ENCODE measurements at regions not wholly inside any gene's neighbourhood (a gene's known extent, or its start where the extent isn't known, plus 50 kb on each side); places are given as distances from the start of the nearest gene placed in this dataset.

DNA sequence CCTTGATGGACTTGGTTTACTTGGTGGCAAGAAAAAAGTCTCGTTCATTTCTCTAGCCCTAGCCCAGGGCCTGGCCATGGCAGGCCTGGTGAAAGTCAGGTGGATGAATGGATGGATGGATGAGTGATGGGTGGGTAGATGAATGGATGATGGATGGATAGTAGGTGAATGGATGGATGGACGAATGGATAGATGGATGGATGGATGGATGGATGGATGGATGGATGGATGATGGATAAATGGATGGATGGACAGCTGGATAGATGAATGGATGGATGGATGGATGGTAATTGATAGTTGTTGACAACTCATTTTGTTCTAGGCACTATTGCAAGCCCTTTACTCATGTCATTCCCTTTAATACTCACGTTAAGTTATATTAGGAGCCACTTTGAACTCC lies 86.1 kb upstream of the ANO1 start:
- Histone ChIP-seq H3K27me3 (ENCODE audit: control insufficient read depth, insufficient read depth, low read length) (peaks cover 34% of the 10 kb centered on the region), H3K4me1 (ENCODE audit: control insufficient read depth, insufficient read depth, low read length) (peaks cover 2% of the 10 kb centered on the region; the same call in 1 of the 2 replicates)

DNA sequence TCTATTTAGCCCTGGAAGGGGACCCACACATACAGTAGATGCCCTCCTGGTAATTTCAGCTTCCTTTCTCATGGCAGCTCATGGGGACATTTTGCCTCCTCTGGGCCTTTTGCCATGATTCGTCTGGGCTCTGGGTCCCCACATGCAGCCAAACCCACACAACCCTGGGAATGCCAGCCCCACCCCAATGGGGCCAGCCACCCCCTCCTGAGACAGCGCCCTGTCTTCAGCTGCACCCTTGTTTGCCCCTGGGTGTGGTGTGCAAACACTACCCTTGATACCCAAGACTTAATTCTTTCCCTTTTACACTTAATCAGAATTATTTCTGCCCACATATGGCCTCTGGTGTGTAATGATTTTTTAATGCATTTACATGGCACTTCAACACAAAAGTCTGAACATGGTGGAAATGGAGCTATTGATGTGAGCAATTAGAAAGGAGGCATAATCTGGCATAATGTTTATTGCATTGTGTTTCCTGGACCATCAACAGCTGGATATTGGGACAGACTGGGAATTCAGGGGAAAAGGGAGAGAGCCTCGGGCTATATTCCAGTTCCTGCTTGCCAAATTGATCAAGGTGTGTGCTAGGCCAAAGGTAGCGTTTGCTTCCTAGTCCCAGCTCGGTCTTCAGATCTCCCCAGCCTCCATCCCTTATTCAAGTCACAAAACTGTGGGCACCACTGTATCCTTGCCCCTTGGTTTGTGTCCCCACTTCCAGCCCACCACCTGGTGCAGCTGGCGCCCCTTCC lies 85.0 kb upstream of the ANO1 start:
- H3K27ac ChIP-seq (ENCODE audit: low read depth, low read length), result no peak overlapping the region

More for the DNA sequence above, 86.1 kb upstream of the ANO1 start:
- Histone ChIP-seq H3K27ac (ENCODE audit: low read depth, low read length) (no peak overlapping the region), H3K4me3 (ENCODE audit: low read depth, low read length) (no peak overlapping the region), H3K9me3 (ENCODE audit: control insufficient read depth, insufficient read depth, low read depth, low read length) (peaks cover 5% of the 10 kb centered on the region; the same call in 1 of the 2 replicates), H3K9ac (ENCODE audit: low read length) (no peak overlapping the region), H3K36me3 (ENCODE audit: control insufficient read depth, insufficient read depth, low read length) (no peaks in the 10 kb centered on the region)

DNA sequence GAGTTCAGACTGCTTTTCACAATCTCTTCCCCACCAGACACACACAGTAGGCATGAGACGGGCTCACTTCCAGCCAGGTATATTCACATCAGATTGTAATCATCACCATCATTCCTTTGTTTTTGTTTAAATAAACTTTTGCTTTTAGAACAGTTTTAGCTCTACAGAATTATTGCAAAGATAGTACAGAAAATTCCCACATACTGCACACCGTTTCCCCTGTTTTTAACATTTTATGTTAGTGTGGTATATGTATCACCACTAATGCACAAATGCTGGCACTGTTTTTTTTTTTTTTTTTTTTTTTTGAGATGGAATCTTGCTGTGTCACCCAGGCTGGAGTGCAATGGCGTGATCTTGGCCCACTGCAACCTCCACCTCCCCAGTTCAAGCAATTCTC lies 83.3 kb upstream of the ANO1 start:
- 0 out of 2 replicates have a peak, but pooled peaks cover 2% of the 10 kb centered on the region for H3K4me1 ChIP-seq (ENCODE audit: control insufficient read depth, insufficient read depth, low read length)
- H3K27me3 ChIP-seq (ENCODE audit: control insufficient read depth, insufficient read depth, low read length), result peaks cover 15% of the 10 kb centered on the region
- no peaks in the 10 kb centered on the region for H3K36me3 ChIP-seq (ENCODE audit: control insufficient read depth, insufficient read depth, low read length)
- H3K27ac ChIP-seq (ENCODE audit: low read depth, low read length), result no peak overlapping the region
- H3K9me3 ChIP-seq (ENCODE audit: control insufficient read depth, insufficient read depth, low read depth, low read length), result peaks cover 5% of the 10 kb centered on the region; the same call in 1 of the 2 replicates
- H3K4me3 ChIP-seq (ENCODE audit: low read depth, low read length), result no peak overlapping the region
- H3K9ac ChIP-seq (ENCODE audit: low read length), result no peak overlapping the region

More for the DNA sequence above, 85.0 kb upstream of the ANO1 start:
- H3K9ac ChIP-seq (ENCODE audit: low read length), result no peak overlapping the region
- H3K27me3 ChIP-seq (ENCODE audit: control insufficient read depth, insufficient read depth, low read length), result peaks cover 32% of the 10 kb centered on the region
- H3K9me3 ChIP-seq (ENCODE audit: control insufficient read depth, insufficient read depth, low read depth, low read length), result peaks cover 5% of the 10 kb centered on the region; the same call in 1 of the 2 replicates
- H3K36me3 ChIP-seq (ENCODE audit: control insufficient read depth, insufficient read depth, low read length), result no peaks in the 10 kb centered on the region
- H3K4me3 ChIP-seq (ENCODE audit: low read depth, low read length), result no peak overlapping the region
- no peaks in the 10 kb centered on the region for H3K4me1 ChIP-seq (ENCODE audit: control insufficient read depth, insufficient read depth, low read length)

DNA sequence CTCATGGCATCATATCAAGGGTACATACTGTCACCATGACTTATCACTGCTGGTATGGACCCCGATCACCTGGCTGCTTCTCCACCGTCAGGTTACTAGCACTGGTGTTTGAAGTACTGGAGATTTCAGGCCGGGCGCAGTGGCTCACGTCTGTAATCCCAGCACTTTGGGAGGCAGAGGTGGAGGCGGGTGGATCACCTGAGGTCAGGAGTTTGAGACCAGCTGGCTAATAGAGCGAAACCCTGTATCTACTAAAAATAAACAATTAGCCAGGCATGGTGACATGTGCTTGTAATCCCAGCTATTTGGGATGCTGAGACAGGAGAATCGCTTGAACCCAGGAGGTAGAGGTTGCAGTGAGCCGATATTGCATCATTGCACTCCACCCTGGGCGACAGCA lies 82.4 kb upstream of the ANO1 start:
- Histone ChIP-seq H3K36me3 (ENCODE audit: control insufficient read depth, insufficient read depth, low read length) (no peaks in the 10 kb centered on the region), H3K27ac (ENCODE audit: low read depth, low read length) (no peak overlapping the region), H3K4me3 (ENCODE audit: low read depth, low read length) (no peak overlapping the region)

DNA sequence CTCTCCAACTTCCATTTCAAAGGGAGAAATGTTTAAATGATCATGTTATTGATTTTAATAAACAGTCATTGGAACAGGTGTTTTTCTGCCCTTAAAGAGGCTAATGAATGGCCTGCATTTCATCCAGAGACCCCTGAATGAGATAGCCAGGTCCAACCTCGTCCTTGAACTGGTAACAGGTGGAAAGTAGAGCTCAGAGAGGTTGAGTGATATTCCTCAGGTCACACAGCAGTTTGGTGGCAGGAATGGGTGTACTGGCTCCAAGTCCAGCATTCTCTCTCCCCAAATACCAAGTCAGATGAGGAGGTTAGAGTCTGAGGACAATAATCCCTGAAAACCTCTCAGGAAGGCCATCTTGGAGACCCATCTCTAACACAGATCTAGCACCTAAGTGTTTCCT lies 81.7 kb upstream of the ANO1 start:
- H3K4me1 ChIP-seq (ENCODE audit: control insufficient read depth, insufficient read depth, low read length), result peaks cover 19% of the 10 kb centered on the region
- no peaks in the 10 kb centered on the region for H3K36me3 ChIP-seq (ENCODE audit: control insufficient read depth, insufficient read depth, low read length)
- H3K27ac ChIP-seq (ENCODE audit: low read depth, low read length), result no peak overlapping the region
- H3K27me3 ChIP-seq (ENCODE audit: control insufficient read depth, insufficient read depth, low read length), result peaks cover 29% of the 10 kb centered on the region
- H3K9ac ChIP-seq (ENCODE audit: low read length), result no peak overlapping the region
- H3K4me3 ChIP-seq (ENCODE audit: low read depth, low read length), result no peak overlapping the region
- H3K9me3 ChIP-seq (ENCODE audit: control insufficient read depth, insufficient read depth, low read depth, low read length), result peaks cover 5% of the 10 kb centered on the region; the same call in 1 of the 2 replicates

More for the DNA sequence above, 82.4 kb upstream of the ANO1 start:
- Histone ChIP-seq H3K9ac (ENCODE audit: low read length) (no peak overlapping the region), H3K4me1 (ENCODE audit: control insufficient read depth, insufficient read depth, low read length) (peaks cover 11% of the 10 kb centered on the region), H3K27me3 (ENCODE audit: control insufficient read depth, insufficient read depth, low read length) (peaks cover 22% of the 10 kb centered on the region), H3K9me3 (ENCODE audit: control insufficient read depth, insufficient read depth, low read depth, low read length) (peaks cover 5% of the 10 kb centered on the region; the same call in 1 of the 2 replicates)

DNA sequence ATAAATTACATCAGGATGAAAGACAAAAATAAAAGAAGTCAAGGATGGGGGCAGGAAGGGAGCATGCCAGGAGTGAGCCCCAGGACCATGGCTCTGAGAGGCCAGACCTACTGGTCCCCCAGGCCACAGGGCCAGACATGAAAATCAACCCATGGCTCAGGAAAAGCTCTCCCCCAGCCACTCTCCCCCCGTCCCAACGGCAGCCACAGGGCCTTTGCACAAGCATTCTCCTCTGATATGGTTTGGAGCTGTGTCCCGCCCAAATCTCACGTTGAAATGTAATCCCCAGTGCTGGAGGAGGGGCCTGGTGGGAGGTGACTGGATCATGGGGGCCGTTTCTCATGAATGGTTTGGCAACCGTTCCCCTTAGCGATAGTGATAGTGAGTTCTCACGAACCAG lies 80.8 kb upstream of the ANO1 start:
- Histone ChIP-seq H3K9ac (ENCODE audit: low read length) (no peak overlapping the region), H3K36me3 (ENCODE audit: control insufficient read depth, insufficient read depth, low read length) (no peaks in the 10 kb centered on the region), H3K4me3 (ENCODE audit: low read depth, low read length) (no peak overlapping the region), H3K4me1 (ENCODE audit: control insufficient read depth, insufficient read depth, low read length) (peaks cover 20% of the 10 kb centered on the region), H3K27ac (ENCODE audit: low read depth, low read length) (no peak overlapping the region), H3K27me3 (ENCODE audit: control insufficient read depth, insufficient read depth, low read length) (peaks cover 31% of the 10 kb centered on the region), H3K9me3 (ENCODE audit: control insufficient read depth, insufficient read depth, low read depth, low read length) (peaks cover 5% of the 10 kb centered on the region; the same call in 1 of the 2 replicates)

DNA sequence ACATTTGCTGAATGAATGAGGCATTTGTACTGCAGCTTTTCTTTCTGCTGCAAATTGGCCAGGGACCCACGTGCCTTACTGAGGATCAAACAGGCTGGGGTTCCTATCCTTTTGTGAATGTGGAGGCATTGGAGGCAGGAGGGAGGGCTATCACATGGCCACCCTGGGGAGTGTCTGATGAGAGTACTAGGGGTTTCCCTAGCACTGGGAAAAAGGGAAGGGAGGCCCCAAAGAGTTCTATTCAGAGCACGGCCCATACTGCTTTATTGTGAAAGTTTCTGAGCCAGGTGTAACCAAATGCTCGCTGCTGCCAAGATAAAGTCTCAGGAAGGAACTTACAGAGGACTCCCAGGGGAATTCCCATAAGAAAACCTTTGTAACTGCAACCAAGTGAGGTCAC lies 78.4 kb upstream of the ANO1 start:
- no peak overlapping the region for H3K9ac ChIP-seq (ENCODE audit: low read length)
- H3K36me3 ChIP-seq (ENCODE audit: control insufficient read depth, insufficient read depth, low read length), result no peaks in the 10 kb centered on the region

DNA sequence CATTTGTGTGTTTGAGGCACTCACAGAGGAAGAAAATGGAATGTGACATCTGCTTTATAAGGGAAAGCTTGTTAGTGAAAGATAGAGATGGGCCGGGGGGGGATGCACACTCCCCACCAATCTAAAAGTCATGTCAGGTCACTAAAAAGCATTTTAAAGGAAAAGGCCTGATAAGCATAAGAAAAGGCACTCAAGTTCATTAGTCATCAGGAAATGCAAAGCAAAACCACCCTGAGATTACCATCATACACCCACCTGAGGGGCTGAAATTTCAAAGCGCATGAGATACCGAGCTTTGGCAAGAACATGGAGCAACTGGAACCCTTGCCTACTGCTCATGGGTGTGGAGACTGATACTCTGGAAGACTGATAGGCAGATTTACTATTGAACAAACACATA lies 77.9 kb upstream of the ANO1 start:
- H3K27ac ChIP-seq (ENCODE audit: low read depth, low read length), result no peak overlapping the region
- H3K9ac ChIP-seq (ENCODE audit: low read length), result no peak overlapping the region
- no peaks in the 10 kb centered on the region for H3K36me3 ChIP-seq (ENCODE audit: control insufficient read depth, insufficient read depth, low read length)
- H3K4me1 ChIP-seq (ENCODE audit: control insufficient read depth, insufficient read depth, low read length), result peaks cover 20% of the 10 kb centered on the region
- H3K4me3 ChIP-seq (ENCODE audit: low read depth, low read length), result 0 out of 2 replicates have a peak overlapping the region, but pooled peaks have one; percentile 10
- H3K27me3 ChIP-seq (ENCODE audit: control insufficient read depth, insufficient read depth, low read length), result peaks cover 46% of the 10 kb centered on the region
- H3K9me3 ChIP-seq (ENCODE audit: control insufficient read depth, insufficient read depth, low read depth, low read length), result 0 out of 2 replicates have a peak, but pooled peaks cover 1% of the 10 kb centered on the region

More for the DNA sequence above, 78.4 kb upstream of the ANO1 start:
- Histone ChIP-seq H3K27me3 (ENCODE audit: control insufficient read depth, insufficient read depth, low read length) (peaks cover 46% of the 10 kb centered on the region), H3K4me3 (ENCODE audit: low read depth, low read length) (no peak overlapping the region), H3K9me3 (ENCODE audit: control insufficient read depth, insufficient read depth, low read depth, low read length) (peaks cover 4% of the 10 kb centered on the region; the same call in 1 of the 2 replicates), H3K4me1 (ENCODE audit: control insufficient read depth, insufficient read depth, low read length) (peaks cover 20% of the 10 kb centered on the region), H3K27ac (ENCODE audit: low read depth, low read length) (no peak overlapping the region)

DNA sequence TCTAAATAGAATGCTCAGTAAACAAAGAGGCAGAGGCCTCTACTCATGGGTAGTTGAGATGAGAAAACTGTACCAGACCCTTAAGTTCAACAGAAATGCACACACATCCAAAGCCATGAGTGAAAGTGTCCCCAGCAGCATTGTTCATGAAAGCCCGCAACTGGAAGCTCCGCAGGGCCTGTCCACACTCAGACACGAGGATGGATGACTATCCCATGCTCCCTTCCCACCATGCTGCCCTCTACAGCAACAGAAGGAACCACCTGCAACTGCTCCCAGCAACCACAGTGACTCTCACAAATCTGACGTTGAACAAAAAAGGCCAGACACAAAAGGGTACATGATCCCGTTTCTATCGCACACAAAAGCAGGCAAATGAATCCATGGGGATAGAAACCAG lies 76.9 kb upstream of the ANO1 start:
- H3K27ac ChIP-seq (ENCODE audit: low read depth, low read length), result no peak overlapping the region
- H3K4me3 ChIP-seq (ENCODE audit: low read depth, low read length), result no peak overlapping the region
- peaks cover 44% of the 10 kb centered on the region for H3K27me3 ChIP-seq (ENCODE audit: control insufficient read depth, insufficient read depth, low read length)
- H3K36me3 ChIP-seq (ENCODE audit: control insufficient read depth, insufficient read depth, low read length), result no peaks in the 10 kb centered on the region
- no peaks in the 10 kb centered on the region for H3K9me3 ChIP-seq (ENCODE audit: control insufficient read depth, insufficient read depth, low read depth, low read length)
- peaks cover 20% of the 10 kb centered on the region for H3K4me1 ChIP-seq (ENCODE audit: control insufficient read depth, insufficient read depth, low read length)
- no peak overlapping the region for H3K9ac ChIP-seq (ENCODE audit: low read length)

DNA sequence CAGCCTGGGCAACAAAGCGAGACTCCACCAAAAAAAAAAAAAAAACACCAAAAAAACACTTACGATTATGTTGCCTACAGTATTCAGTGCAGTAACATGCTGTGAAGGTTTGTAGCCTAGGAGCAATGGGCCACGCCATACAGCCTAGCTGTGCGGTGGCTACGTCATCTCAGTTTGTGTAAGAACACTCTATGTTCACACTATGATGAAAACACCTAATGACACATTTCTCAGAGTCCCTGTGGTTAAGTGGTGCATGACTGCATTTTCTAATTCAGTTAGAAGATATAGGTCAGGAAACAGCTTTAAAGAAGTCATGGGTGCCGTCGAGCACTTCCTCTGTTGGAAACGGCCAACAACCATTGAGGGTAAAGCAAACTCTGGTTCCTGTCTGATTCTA lies 75.7 kb upstream of the ANO1 start:
- no peak overlapping the region for H3K27ac ChIP-seq (ENCODE audit: low read depth, low read length)
- H3K9ac ChIP-seq (ENCODE audit: low read length), result no peak overlapping the region
- no peaks in the 10 kb centered on the region for H3K36me3 ChIP-seq (ENCODE audit: control insufficient read depth, insufficient read depth, low read length)
- peaks cover 37% of the 10 kb centered on the region for H3K27me3 ChIP-seq (ENCODE audit: control insufficient read depth, insufficient read depth, low read length)
- no peaks in the 10 kb centered on the region for H3K9me3 ChIP-seq (ENCODE audit: control insufficient read depth, insufficient read depth, low read depth, low read length)
- H3K4me3 ChIP-seq (ENCODE audit: low read depth, low read length), result no peak overlapping the region
- peaks cover 20% of the 10 kb centered on the region for H3K4me1 ChIP-seq (ENCODE audit: control insufficient read depth, insufficient read depth, low read length)

DNA sequence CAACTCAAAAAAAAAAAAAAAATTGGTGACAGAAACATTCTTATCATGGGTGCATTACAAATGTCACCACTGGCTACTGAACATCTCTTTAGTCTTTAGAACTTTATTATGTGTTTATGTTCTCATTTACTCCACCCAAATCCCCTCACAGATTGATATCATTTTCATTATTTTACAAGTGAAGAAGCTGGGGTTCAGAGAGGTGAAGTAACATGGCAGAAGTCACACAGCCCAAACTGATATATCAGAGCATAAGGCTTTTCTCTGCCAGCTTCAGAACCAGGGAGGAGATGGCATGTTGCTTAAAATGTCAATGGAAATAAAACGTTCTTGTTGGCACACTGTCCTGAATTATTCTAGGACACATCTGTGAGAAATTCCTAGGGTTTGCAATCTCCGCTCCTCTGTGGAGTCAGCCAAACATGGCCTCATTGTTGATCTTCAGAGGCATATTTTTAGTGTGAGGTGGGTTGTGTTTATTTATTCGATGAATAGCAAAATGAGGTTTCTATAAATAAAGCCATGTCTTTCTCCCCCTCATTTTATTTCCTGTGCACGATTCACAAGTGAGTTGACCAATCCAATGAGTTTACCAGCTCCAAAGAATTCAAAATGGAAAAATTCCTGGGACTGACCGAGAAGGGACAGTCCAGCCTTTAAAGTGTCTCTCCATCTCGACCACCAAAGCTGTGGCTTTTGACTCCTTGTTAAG lies 72.9 kb upstream of the ANO1 start:
- Histone ChIP-seq H3K36me3 (ENCODE audit: control insufficient read depth, insufficient read depth, low read length) (no peaks in the 10 kb centered on the region), H3K9ac (ENCODE audit: low read length) (no peak overlapping the region), H3K9me3 (ENCODE audit: control insufficient read depth, insufficient read depth, low read depth, low read length) (no peaks in the 10 kb centered on the region), H3K4me1 (ENCODE audit: control insufficient read depth, insufficient read depth, low read length) (peaks cover 14% of the 10 kb centered on the region), H3K27me3 (ENCODE audit: control insufficient read depth, insufficient read depth, low read length) (peaks cover 29% of the 10 kb centered on the region), H3K27ac (ENCODE audit: low read depth, low read length) (no peak overlapping the region), H3K4me3 (ENCODE audit: low read depth, low read length) (no peak overlapping the region)
